ENCODE measurements at regions not wholly inside any gene's neighbourhood (a gene's known extent, or its start where the extent isn't known, plus 50 kb on each side); places are given as distances from the start of the nearest gene placed in this dataset.

DNA sequence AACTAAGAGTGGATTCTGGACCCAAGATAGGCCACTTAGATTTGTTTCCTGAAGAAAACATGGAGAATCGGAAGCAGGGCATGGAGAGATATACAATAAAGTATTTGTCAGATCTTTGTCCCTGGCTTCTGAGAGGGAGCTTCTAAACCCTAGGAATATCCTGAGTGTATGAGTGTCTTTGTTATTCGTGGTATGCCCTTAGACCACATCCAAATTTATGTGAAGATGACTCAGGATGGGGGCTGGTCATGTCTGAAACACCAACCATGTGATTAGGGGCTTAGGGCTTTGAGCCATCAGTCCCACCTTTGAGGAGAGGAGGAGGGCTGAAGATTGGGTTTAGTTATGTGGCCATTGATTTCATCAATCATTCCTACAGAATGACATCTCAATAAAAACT lies 69.7 kb upstream of the PLPP4 start:
- no peak for DNase-seq

- no peak for DNase-seq
Measured at GRCh38 chr10:120392245-120392644, 64.8 kb upstream of the PLPP4 start.

- no peak for DNase-seq
Measured at GRCh38 chr10:120392671-120393079, 64.4 kb upstream of the PLPP4 start.

GRCh38 chr10:120394446-120394845 lies 62.6 kb upstream of the PLPP4 start:
- no peak for DNase-seq

DNA sequence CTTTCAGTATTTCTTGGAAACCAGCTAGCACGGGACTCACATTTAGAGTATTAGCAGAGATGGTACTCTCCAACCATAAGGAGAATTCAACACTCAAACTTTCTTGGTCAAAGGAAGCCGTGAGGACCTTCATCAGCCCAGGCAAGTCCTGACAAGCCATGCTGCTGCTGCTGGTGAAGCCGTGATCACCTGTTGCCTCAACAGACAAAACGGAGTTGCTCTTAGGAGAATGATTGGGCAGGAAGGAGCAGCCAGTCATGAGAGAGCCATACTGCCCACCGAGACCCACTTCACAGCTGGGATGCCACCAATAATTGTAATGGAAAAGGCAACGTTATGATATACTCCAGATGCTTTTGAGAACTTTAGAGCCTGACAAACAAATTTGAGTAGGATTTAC lies 60.8 kb upstream of the PLPP4 start:
- DNase-seq: no peak

DNA sequence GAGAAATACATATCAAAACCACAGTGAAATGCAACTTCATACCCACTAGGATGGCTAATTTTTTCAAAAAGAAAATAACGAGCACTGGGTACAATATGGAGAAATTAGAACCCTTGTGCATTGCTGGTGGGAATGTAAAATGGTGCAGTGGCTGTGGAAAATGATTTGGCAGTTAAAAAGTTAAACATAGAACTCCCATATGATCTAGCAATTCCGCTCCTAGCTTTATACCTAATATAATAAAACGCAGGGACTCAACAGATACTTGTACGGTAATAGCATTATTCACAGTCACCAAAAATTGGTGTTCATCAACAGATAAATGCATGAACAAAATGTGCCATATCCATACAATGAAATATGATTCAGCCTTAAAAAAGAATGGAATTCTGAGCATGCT lies 58.8 kb upstream of the PLPP4 start:
- DNase-seq: no peak

DNA sequence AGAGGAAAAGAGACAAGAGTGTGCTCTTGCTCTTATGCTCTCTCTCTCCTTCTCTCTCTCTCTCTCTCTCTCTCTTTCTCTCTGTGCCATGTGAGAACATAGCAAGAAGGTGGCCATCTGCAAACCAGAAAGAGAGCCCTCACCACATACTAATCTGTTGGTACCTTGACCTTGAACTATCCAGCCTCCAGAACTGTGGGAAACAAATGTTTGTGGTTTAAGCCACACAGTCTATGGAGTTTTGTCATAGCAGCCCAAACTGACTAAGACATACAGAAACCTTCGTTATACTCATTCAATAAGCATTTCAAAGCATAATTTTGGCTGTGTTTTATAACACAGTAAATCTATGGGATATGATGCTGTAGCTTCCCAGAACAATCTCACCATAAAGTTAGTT lies 56.4 kb upstream of the PLPP4 start:
- DNase-seq: no peak

DNA sequence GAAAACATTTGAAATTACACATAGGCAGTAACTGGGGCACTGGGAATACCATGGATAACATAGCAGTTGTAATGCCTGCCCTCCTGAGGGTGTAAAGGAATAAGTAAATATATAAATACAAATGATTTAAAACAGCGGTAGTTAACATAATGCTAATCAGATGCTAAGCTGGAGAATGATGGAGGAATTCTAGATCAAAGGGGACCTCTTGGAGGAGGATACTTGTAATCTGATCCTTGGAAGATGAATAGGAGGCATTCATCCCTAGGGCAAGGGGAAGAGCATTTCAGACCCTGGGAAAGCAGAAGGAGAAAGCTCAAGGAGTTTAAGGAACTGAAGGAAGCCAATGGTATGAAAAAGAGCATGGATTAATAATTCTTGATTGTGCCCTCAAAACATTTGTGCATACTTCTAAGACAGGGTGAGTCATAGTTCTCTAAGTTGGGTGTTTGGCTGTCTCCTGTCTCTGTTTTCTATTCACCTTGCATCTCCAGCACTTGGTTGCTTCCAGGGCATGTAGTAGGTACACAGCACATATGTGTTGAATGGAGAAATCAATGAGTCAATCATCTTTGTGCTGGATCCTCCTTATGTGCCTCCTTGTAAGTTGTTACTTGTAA lies 54.8 kb upstream of the PLPP4 start:
- no peak for DNase-seq

DNA sequence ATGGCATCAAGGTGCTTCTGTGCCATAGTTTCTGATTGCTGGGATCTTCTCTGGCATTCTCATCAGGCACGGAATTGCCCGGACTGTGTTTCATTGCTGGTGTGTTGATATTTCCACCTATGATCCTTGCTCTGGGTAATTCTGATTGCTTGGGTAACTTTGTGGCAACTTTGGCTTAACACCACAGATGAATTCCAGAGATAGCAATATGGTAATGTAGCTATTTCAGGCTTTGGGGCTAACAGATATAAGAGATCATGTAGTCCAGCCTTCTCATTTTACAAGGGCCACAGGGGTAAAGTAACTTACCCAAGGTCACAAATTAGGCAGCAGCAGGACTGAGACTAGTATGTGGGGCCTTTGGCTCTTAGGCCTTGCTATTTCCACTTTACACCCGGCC lies 53.9 kb upstream of the PLPP4 start:
- no peak for DNase-seq

GRCh38 chr10:120406376-120406775 lies 50.7 kb upstream of the PLPP4 start:
- no peak for DNase-seq
